Aorta (tissue), 5 donors: ENCODE measurements at regions not wholly inside any gene's neighbourhood (a gene's known extent, or its start where the extent isn't known, plus 50 kb on each side); places are given as distances from the start of the nearest gene placed in this dataset.
"Not testable (repeated sequence)": the region's sequence is repeated elsewhere in the genome, so short reads cannot be mapped to it uniquely, and the experiment has no call there.

ENCODE experiments used
- ATAC-seq: fragments of 200-7000 bp; cut with Tn5 transposase; one replicate; pipeline ENCODE4 v1.9.1; 2022; ENCODE audit warnings: moderate library complexity; ENCODE audit not compliant: low FRiP score
- DNase-seq, 2 donors: peaks; one replicate each; pipeline ENCODE4 v3.0.0-alpha.2; 2020
- H3K27ac ChIP-seq, 2 donors: one replicate each; pipeline ENCODE4 v1.5.1; 2013; ENCODE audit warnings: low read length in 2 of 2, mild to moderate bottlenecking in 2 of 2, moderate library complexity in 2 of 2, control low read depth in 1 of 2, inconsistent platforms in 1 of 2, low read depth in 1 of 2
- H3K27me3 ChIP-seq, 2 donors: one replicate each; pipeline ENCODE4 v1.6.1; 2013; ENCODE audit warnings: control low read depth in 1 of 2, low read length in 1 of 2, mild to moderate bottlenecking in 1 of 2, moderate library complexity in 1 of 2; ENCODE audit not compliant: insufficient read depth in 2 of 2, control insufficient read depth in 1 of 2
- H3K36me3 ChIP-seq, 2 donors: one replicate each; pipeline ENCODE4 v1.6.1; 2013; ENCODE audit warnings: control low read depth in 1 of 2, low read length in 1 of 2, mild to moderate bottlenecking in 1 of 2; ENCODE audit not compliant: insufficient read depth in 2 of 2, control insufficient read depth in 1 of 2
- H3K4me1 ChIP-seq, 2 donors: one replicate each; pipeline ENCODE4 v1.6.1; 2013; ENCODE audit warnings: low read length in 2 of 2, control low read depth in 1 of 2, mild to moderate bottlenecking in 1 of 2, moderate library complexity in 1 of 2; ENCODE audit not compliant: insufficient read depth in 2 of 2, control insufficient read depth in 1 of 2
- H3K4me3 ChIP-seq, 2 donors: one replicate each; pipeline ENCODE4 v1.5.1; 2013; ENCODE audit warnings: low read length in 2 of 2, control low read depth in 1 of 2, mild to moderate bottlenecking in 1 of 2
- H3K9me3 ChIP-seq: one replicate; pipeline ENCODE4 v1.6.1; 2013; ENCODE audit warnings: mild to moderate bottlenecking, low read length; ENCODE audit not compliant: control insufficient read depth
- WGBS, 2 donors: extraction: QIAGEN DNeasy Blood & Tissue Kit; methylation state at CpG; one replicate each; pipeline ENCODE4 v1.1.7; 2013; 5-methylcytosine and 5-hydroxymethylcytosine counted together
- intact Hi-C, 2 donors: fragments of 100-400 bp; cut with DNase I; formaldehyde crosslinking; loops; one replicate each; pipeline versions ENCODE4 v1.14.2 to v1.15.0; 2022
- donor health status: healthy with polysubstance abuse.
- donor health status: Bipolar disorder and iron deficiency.
- donor health status: DM: no; HTN: no; CAD: no.
- donor health status: DM: no; HTN: no; CAD: no.
- donor health status: DM: yes; HTN: yes; CAD: no.

DNA sequence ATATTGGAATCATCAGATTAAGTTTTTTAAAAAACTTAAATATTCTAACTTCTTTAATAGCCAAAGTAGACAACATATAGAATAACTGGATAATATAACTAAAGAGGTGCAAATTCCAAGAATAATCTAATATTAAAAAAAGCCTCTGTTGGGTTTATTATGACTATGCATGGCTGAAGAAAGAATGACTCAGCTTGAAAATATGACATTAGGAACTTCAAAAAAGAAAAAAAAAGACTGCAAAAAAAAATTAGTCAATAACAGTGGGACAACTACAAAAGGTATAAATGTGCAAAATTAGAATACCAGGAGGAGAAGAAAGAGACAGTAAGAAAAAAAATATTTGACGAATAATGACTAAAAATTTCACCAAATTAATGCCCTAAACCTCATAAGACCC, 1178.0 kb downstream of the JRKL start:
- DNase-seq (no peak), ATAC-seq (no peak)
- 95 to 100% methylated on average over 1 of the region's 1 CpG for WGBS, 2 donors
- Histone ChIP-seq H3K4me3 (no peak overlapping the region), H3K36me3 (no peaks in the 10 kb centered on the region), H3K27ac (no peak overlapping the region), H3K4me1 (no peaks in the 10 kb centered on the region), H3K27me3 (no peaks in the 10 kb centered on the region), H3K9me3 (no peaks in the 10 kb centered on the region)
- intact Hi-C loops, result no loop called here

DNA sequence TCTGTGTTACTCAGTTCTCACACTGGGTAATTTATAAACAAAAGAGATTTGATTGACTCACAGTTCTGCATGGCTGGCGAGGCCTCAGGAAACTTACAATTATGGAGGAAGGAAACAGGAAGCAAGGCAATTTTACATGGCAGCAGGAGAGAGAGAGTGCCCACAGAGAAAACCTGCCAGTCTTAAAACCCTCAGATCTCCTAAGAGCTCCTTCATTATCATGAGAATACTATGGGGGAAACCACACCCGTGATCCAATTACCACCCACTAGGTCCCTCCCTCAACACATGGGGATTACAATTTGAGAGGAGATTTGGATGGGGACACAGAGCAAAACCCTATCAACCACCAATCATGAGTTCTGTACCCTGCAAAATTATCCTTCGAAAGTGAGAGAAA, 1180.8 kb downstream of the JRKL start:
- no peak overlapping the region for H3K4me3 ChIP-seq
- H3K27me3 ChIP-seq, result no peaks in the 10 kb centered on the region
- intact Hi-C loops, result no loop called here
- H3K4me1 ChIP-seq, result no peaks in the 10 kb centered on the region
- DNase-seq (no peak), ATAC-seq (no peak)
- 61 to 63% methylated on average over 3 of the region's 3 CpGs for WGBS, 2 donors
- no peak overlapping the region for H3K27ac ChIP-seq
- H3K9me3 ChIP-seq, result no peaks in the 10 kb centered on the region
- H3K36me3 ChIP-seq, result no peaks in the 10 kb centered on the region

GRCh38 chr11:97573771-97574170, 1184.0 kb downstream of the JRKL start:
- H3K27ac ChIP-seq, H3K27me3 ChIP-seq, H3K4me1 ChIP-seq, H3K9me3 ChIP-seq, H3K36me3 ChIP-seq, ATAC-seq, DNase-seq, intact Hi-C loops, H3K4me3 ChIP-seq: not testable (repeated sequence)
- 88 to 90% methylated on average over 6 of the region's 6 CpGs for WGBS, 2 donors

GRCh38 chr11:97574976-97575665, 1185.3 kb downstream of the JRKL start:
- H3K27me3 ChIP-seq, result no peaks in the 10 kb centered on the region
- no peak overlapping the region for H3K27ac ChIP-seq
- ATAC-seq (no peak), DNase-seq (no peak)
- 95 to 96% methylated on average over 3 of the region's 3 CpGs for WGBS, 2 donors
- H3K4me3 ChIP-seq, result no peak overlapping the region
- H3K9me3 ChIP-seq, result no peaks in the 10 kb centered on the region
- no peaks in the 10 kb centered on the region for H3K4me1 ChIP-seq
- intact Hi-C loops, result no loop called here
- H3K36me3 ChIP-seq, result no peaks in the 10 kb centered on the region

- H3K27me3 ChIP-seq, result no peaks in the 10 kb centered on the region
- no peak for DNase-seq
- no peaks in the 10 kb centered on the region for H3K4me1 ChIP-seq
- ATAC-seq, result no peak
- no peak overlapping the region for H3K27ac ChIP-seq
- no peaks in the 10 kb centered on the region for H3K36me3 ChIP-seq
- no peak overlapping the region for H3K4me3 ChIP-seq
- whole genome bisulfite sequencing, 2 donors, result 65 to 78% methylated on average over 3 of the region's 3 CpGs
- intact Hi-C loops, result no loop called here
- peaks cover 6% of the 10 kb centered on the region for H3K9me3 ChIP-seq
Measured at GRCh38 chr11:97607291-97608000, 1217.6 kb downstream of the JRKL start.

DNA sequence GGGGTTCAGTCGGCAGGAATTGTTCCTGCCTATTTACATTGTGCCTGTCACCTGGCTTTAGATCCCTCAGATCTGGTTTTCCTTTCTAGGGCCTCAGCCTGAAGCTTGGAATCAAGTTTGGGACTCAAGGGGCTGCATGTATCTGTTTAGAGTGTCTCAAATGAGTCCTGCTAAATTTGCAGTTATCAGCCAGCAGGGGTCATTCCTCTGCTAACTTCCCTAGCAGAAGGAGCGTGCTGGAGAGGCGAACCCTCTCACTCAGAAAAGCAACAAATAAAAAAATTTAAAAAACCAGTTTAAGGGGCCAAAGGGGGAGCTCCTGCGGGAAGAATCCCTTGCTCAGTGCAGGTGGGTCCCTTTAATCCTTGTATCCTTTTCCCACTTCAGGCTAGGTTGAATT, 1220.2 kb downstream of the JRKL start:
- Histone ChIP-seq H3K9me3 (peaks cover 6% of the 10 kb centered on the region), H3K27me3 (no peaks in the 10 kb centered on the region), H3K36me3 (no peaks in the 10 kb centered on the region), H3K4me3 (no peak overlapping the region), H3K4me1 (no peaks in the 10 kb centered on the region), H3K27ac (no peak overlapping the region)
- no peak for DNase-seq
- 68% methylated on average over 4 of the region's 4 CpGs for WGBS, 2 donors
- no peak for ATAC-seq
- intact Hi-C loops, result no loop called here

- Histone ChIP-seq H3K36me3 (no peaks in the 10 kb centered on the region), H3K4me3 (no peak overlapping the region), H3K4me1 (no peaks in the 10 kb centered on the region), H3K27me3 (no peaks in the 10 kb centered on the region), H3K9me3 (peaks cover 6% of the 10 kb centered on the region), H3K27ac (no peak overlapping the region)
- intact Hi-C loops, result no loop called here
- 93 to 97% methylated on average over 5 of the region's 5 CpGs for WGBS, 2 donors
- ATAC-seq, result no peak
- DNase-seq, result no peak
Measured at GRCh38 chr11:97610854-97611253, 1221.0 kb downstream of the JRKL start.

GRCh38 chr11:97611345-97611744, 1221.5 kb downstream of the JRKL start:
- Histone ChIP-seq H3K36me3 (no peaks in the 10 kb centered on the region), H3K9me3 (peaks cover 6% of the 10 kb centered on the region), H3K4me1 (no peaks in the 10 kb centered on the region), H3K4me3 (no peak overlapping the region), H3K27ac (no peak overlapping the region), H3K27me3 (no peaks in the 10 kb centered on the region)
- WGBS, 2 donors, result 94% methylated on average over 10 of the region's 10 CpGs
- intact Hi-C loops, result no loop called here
- no peak for ATAC-seq
- no peak for DNase-seq

- DNase-seq (no peak), ATAC-seq (no peak)
- intact Hi-C loops, result no loop called here
- H3K9me3 ChIP-seq, result no peaks in the 10 kb centered on the region
- H3K27me3 ChIP-seq, result no peaks in the 10 kb centered on the region
- WGBS, 2 donors, result 54 to 55% methylated on average over 3 of the region's 3 CpGs
- H3K27ac ChIP-seq, result no peak overlapping the region
- no peaks in the 10 kb centered on the region for H3K4me1 ChIP-seq
- H3K4me3 ChIP-seq, result no peak overlapping the region
- no peaks in the 10 kb centered on the region for H3K36me3 ChIP-seq
Measured at GRCh38 chr11:97614606-97615005, 1224.8 kb downstream of the JRKL start.
